ENCODE measurements at regions not wholly inside any gene's neighbourhood (a gene's known extent, or its start where the extent isn't known, plus 50 kb on each side); places are given as distances from the start of the nearest gene placed in this dataset.
"Not testable (repeated sequence)": the region's sequence is repeated elsewhere in the genome, so short reads cannot be mapped to it uniquely, and the experiment has no call there.

DNA sequence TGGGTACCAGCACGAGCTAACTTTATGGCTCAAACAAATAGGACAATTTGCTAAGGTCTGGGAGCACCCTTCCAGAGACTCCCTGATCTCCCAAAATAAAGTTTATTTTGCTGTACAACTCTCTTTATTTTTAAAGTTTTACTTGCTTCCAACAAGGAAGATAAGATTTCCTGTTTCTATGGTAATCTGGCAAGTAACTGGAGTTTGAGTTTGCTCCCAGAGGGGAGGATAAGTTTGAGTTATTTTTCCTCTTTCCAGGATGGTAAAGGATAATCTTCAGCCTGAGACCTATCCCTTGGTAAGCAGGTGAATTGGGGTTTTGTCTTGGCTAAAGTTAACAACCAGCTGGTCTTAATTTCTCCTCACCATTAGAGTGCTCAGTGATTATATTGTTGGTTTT, 1019.4 kb upstream of the ALCAM start:
- no peak overlapping the region for H3K4me3 ChIP-seq (ENCODE audit: low read depth, low read length)
- TF ChIP-seq, protein P1, sequence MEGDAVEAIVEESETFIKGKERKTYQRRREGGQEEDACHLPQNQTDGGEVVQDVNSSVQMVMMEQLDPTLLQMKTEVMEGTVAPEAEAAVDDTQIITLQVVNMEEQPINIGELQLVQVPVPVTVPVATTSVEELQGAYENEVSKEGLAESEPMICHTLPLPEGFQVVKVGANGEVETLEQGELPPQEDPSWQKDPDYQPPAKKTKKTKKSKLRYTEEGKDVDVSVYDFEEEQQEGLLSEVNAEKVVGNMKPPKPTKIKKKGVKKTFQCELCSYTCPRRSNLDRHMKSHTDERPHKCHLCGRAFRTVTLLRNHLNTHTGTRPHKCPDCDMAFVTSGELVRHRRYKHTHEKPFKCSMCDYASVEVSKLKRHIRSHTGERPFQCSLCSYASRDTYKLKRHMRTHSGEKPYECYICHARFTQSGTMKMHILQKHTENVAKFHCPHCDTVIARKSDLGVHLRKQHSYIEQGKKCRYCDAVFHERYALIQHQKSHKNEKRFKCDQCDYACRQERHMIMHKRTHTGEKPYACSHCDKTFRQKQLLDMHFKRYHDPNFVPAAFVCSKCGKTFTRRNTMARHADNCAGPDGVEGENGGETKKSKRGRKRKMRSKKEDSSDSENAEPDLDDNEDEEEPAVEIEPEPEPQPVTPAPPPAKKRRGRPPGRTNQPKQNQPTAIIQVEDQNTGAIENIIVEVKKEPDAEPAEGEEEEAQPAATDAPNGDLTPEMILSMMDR (conservative IDR thresholded peaks at IDR 0.05; ENCODE audit: low read depth, low read length): no peak
- no peak for DNase-seq (ENCODE audit: low read depth)

DNA sequence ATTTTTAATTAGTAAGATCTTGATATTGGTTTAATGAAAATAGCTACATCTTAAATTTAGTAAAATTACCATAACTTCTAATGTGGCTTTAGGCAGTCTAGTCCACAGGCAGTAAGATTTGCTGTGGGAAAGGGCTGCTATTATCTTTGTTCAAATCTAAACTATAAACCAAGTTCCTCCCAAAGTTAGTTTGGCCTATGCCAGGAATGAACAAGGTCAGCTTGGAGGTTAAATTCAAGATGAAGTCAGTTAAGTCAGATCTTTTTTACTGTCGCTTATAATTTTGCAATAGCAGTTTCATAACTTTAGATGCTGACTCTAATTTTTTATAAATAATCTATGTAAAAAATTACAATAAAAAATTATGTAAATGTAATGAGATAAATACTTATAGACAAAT, 1016.9 kb upstream of the ALCAM start:
- DNase-seq (ENCODE audit: low read depth): no peak
- no peak overlapping the region for H3K4me3 ChIP-seq (ENCODE audit: low read depth, low read length)
- TF ChIP-seq, protein P1 (conservative IDR thresholded peaks at IDR 0.05; ENCODE audit: low read depth, low read length): no peak

DNA sequence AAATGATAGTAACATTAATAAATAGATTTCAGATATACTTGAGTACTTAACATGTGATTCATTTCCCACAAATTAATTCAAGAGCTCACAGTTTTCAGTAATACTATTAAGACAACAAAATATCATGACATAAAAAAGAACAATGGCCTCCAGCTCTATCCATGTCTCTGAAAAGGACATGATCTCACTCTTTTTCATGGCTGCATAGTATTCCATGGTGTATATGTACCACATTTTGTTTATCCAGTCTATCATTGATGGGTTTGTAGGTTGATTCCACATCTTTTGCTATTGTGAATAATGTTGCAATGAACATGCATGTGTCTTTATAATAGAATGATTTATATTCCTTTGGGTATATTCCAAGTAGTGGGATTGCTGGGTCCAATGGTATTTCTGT, 1012.8 kb upstream of the ALCAM start:
- DNase-seq (ENCODE audit: low read depth): no peak
- H3K4me3 ChIP-seq (ENCODE audit: low read depth, low read length): no peak overlapping the region
- TF ChIP-seq, protein P1 (conservative IDR thresholded peaks at IDR 0.05; ENCODE audit: low read depth, low read length): no peak

DNA sequence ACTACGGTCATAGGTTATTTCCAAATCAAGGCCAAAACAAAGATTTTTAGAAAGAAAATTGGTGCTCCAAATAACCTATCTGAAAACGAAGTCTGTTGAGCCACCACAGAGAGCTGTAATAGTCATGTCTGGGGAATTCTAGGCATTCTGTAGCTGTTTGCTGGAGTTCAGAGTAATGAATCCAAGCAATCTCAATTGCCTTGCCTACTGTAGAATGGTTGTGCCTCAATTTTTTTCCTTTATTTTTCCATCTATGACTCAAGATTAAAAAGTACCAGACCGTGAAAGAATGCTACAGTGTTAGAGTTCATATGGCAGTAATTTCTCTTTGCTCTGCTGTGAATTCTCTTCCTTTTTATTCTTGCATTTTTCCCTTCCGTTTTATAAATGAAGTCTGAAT, 1007.2 kb upstream of the ALCAM start:
- TF ChIP-seq, protein P1 (conservative IDR thresholded peaks at IDR 0.05; ENCODE audit: low read depth, low read length): no peak
- no peak overlapping the region for H3K4me3 ChIP-seq (ENCODE audit: low read depth, low read length)
- peak; percentile 90 for DNase-seq (ENCODE audit: low read depth)

DNA sequence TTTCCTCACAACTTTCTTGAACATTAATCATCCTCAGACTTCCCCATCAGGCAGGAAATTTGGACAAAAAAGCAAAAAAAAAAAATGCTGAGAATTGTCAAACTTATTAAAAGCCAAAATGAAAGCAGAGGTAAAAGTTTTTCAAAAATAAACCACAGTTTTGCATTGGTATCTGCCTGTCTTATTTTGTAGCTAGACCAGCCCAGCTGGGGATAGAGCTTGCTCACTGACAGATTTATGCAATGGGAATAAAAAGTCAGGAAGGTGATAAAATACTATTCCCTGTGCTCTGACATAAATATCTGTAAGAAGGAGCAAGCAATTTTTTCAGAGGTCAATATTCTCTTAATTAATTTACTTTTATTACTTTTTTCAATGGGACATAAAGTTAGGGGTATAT, 1006.7 kb upstream of the ALCAM start:
- no peak for DNase-seq (ENCODE audit: low read depth)
- TF ChIP-seq, protein P1 (conservative IDR thresholded peaks at IDR 0.05; ENCODE audit: low read depth, low read length): no peak
- no peak overlapping the region for H3K4me3 ChIP-seq (ENCODE audit: low read depth, low read length)

DNA sequence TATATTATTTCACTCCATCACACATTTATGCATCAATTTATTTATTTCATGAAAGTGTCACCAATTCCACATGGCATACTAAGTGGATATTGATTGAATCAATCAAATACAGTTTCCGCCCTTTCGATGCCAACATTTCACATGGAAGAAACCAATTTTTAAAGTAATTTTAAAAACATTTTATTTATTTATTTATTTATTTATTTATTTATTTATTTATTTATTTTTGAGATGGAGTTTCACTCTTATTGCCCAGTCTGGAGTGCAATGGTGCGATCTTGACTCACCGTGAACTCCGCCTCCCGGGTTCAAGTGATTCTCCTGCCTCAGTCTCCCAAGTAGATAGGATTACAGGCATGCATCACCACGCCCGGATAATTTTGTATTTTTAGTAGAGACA, 1005.0 kb upstream of the ALCAM start:
- H3K4me3 ChIP-seq (ENCODE audit: low read depth, low read length); DNase-seq (ENCODE audit: low read depth): not testable (repeated sequence)

DNA sequence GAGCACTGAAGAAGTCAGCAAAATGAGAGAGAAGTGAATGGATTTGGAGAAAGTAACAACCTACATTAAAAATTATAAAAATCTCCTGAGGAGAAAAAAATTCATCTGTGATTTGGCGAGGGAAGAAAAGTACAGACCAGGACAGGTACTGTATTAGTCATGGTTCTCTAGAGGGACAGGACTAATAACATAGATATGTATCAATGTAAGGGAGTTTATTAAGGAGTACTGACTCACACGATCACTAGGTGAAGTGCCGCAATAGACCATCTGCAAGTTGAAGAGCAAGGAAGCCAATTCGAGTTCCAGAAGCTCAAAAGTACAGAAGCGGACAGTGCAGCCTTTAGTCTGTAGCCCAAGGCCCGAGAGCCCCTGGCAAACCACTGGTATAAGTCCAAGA, 1004.4 kb upstream of the ALCAM start:
- DNase-seq (ENCODE audit: low read depth): no peak
- H3K4me3 ChIP-seq (ENCODE audit: low read depth, low read length): no peak overlapping the region

More for the DNA sequence above, 1004.4 kb upstream of the ALCAM start:
- TF ChIP-seq, protein P1 (conservative IDR thresholded peaks at IDR 0.05; ENCODE audit: low read depth, low read length): no peak
